ENCODE measurements at regions not wholly inside any gene's neighbourhood (a gene's known extent, or its start where the extent isn't known, plus 50 kb on each side); places are given as distances from the start of the nearest gene placed in this dataset.
A peak's percentile ranks its signal among the peaks of the same experiment; 100 is the strongest.

DNA sequence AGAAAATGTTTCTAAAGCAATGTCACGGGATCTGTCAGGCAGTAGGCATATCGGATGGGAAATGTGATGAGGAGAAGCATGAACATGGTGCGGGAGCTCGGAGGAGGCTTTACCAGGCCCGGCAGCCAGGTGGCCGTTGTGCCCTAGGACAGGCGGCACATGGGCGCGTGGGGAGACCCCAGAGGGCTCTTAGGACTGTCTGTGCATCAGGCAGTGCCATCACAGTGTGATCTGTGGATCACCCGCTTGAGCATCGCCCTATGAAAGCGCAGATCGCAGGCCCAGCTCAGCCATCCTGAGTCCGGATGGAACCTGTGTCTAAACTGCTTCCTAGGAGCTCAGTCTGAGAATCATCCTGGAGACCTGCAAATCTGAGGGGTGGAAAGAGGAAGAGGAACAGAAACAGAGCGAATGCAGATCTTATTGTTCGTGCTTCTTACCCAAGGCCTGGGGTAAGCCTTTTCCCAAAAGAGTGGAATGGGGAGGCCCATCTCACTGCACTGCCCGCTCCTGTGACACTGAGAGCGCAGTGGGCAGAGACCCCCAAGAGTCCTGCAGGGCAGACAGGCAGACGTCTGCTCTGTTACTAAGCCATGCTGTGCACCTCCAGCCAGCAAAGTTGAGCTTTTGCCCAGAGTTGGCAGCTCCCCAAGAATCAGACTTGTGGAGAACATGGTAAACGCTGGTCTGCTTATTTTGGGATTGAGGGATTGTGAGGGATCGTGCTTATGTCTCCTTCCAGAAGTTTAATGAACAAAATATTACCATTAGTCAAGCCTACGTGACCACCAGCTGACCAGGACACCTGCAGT is 251.0 kb downstream of the RHOU start:
- DNase-seq: peak; percentile 86 to 89
- Histone ChIP-seq H3K27ac (peak overlapping the region in 2 of 3 donors; percentile 41 to 52), H3K27me3 (no peaks in the 10 kb centered on the region), H3K9me3 (no peaks in the 10 kb centered on the region), H3K4me1 (peaks cover 31 to 47% of the 10 kb centered on the region in 2 donors), H3K36me3 (no peaks in the 10 kb centered on the region), H3K4me3 (replicated peaks in 1 of 3) (no peak overlapping the region)
- no peak for TF ChIP-seq POLR2A (IDR thresholded peaks at IDR 0.05)
- TF ChIP-seq CTCF (IDR thresholded peaks at IDR 0.05): no peak
- 73 to 76% methylated on average over 22 of the region's 22 CpGs for WGBS, 2 donors
- intact Hi-C loops (cut with DNase I): loop anchor here (10.0 kb wide), 1 partner anchor 151 kb away; no protein-coding TSS in a partner anchor

DNA sequence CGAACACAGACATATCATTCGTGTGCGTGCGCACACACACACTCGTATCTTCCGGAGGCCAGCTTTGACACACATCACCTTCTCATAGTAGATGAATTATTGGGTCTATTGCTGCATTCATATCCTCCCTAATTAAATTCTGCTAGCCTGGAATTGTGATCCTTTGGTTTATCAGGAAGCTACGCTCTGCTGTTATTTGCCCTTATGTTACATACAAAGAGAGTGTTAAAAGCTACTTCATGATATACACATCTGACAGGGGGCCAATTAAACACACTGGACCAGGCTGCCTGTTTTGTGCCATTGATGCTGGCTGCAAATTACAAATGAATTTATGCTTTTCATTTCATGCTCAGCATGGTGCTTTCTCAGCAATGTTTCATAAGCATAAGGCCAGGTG is 252.0 kb downstream of the RHOU start:
- DNase-seq: no peak
- peak overlapping the region in 1 of 3 donors; percentile 35 for H3K27ac ChIP-seq
- no peaks in the 10 kb centered on the region for H3K27me3 ChIP-seq
- H3K4me3 ChIP-seq (replicated peaks in 1 of 3): no peak overlapping the region
- H3K9me3 ChIP-seq: no peaks in the 10 kb centered on the region
- peaks cover 40 to 55% of the 10 kb centered on the region in 2 donors for H3K4me1 ChIP-seq
- TF ChIP-seq CTCF (IDR thresholded peaks at IDR 0.05): no peak
- TF ChIP-seq POLR2A (IDR thresholded peaks at IDR 0.05): no peak
- intact Hi-C loops (cut with DNase I): loop anchor here (10.0 kb wide), 1 partner anchor 152 kb away; no protein-coding TSS in a partner anchor
- WGBS, 2 donors: 88 to 98% methylated on average over 7 of the region's 7 CpGs
- H3K36me3 ChIP-seq: no peaks in the 10 kb centered on the region

GRCh38 chr1:228987736-228988506 is 252.6 kb downstream of the RHOU start:
- H3K36me3 ChIP-seq: no peaks in the 10 kb centered on the region
- no peaks in the 10 kb centered on the region for H3K9me3 ChIP-seq
- 80 to 83% methylated on average over 12 to 14 of the region's 14 CpGs for WGBS, 2 donors
- H3K4me1 ChIP-seq: peaks cover 44 to 60% of the 10 kb centered on the region in 2 donors
- intact Hi-C loops (cut with DNase I): loop anchor here (10.0 kb wide), 1 partner anchor 153 kb away; no protein-coding TSS in a partner anchor
- DNase-seq: no peak
- no peak overlapping the region for H3K4me3 ChIP-seq (replicated peaks in 1 of 3)
- H3K27me3 ChIP-seq: no peaks in the 10 kb centered on the region
- TF ChIP-seq POLR2A (IDR thresholded peaks at IDR 0.05) (no peak), CTCF (IDR thresholded peaks at IDR 0.05) (no peak)
- peak overlapping the region in 2 of 3 donors; percentile 35 to 97 for H3K27ac ChIP-seq

DNA sequence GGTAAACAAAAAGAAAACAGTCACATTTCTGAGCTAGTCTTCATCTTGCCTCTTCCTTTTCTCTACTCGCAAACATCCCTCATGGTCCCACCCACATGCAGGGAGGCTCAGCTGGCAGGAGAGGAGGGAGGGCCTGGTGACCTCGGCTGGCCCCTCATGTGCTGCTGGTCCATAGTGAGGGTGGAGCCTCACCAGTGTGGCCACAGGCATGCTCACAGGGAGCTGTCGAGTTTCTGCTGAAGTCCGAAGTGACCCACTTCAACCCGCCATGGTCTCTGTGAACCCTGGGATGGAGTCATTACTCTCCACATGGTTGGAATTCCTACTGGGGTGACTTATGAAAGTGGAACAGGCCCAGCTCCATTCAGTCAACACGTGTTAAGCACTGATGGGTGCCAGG is 253.4 kb downstream of the RHOU start:
- H3K27ac ChIP-seq: peak overlapping the region; percentile 89 to 97 (median 94)
- 76 to 87% methylated on average over 6 of the region's 6 CpGs for WGBS, 2 donors
- no peak overlapping the region for H3K4me3 ChIP-seq (replicated peaks in 1 of 3)
- no peaks in the 10 kb centered on the region for H3K27me3 ChIP-seq
- peaks cover 44 to 60% of the 10 kb centered on the region in 2 donors for H3K4me1 ChIP-seq
- peak; percentile 40 to 51 for DNase-seq
- intact Hi-C loops (cut with DNase I): loop anchor here (10.0 kb wide), 1 partner anchor 154 kb away; no protein-coding TSS in a partner anchor
- no peaks in the 10 kb centered on the region for H3K9me3 ChIP-seq
- TF ChIP-seq POLR2A (IDR thresholded peaks at IDR 0.05) (no peak), CTCF (IDR thresholded peaks at IDR 0.05) (no peak)
- no peaks in the 10 kb centered on the region for H3K36me3 ChIP-seq
